Activated T-cell treated with anti-CD3 and anti-CD28 coated beads for 24 hours (primary cell): ENCODE measurements at regions not wholly inside any gene's neighbourhood (a gene's known extent, or its start where the extent isn't known, plus 50 kb on each side); places are given as distances from the start of the nearest gene placed in this dataset.

Source experiments
- DNase-seq: peaks from one replicate; pipeline ENCODE4 v3.0.0-alpha.2; 2020; ENCODE audit warnings: low read depth

DNA sequence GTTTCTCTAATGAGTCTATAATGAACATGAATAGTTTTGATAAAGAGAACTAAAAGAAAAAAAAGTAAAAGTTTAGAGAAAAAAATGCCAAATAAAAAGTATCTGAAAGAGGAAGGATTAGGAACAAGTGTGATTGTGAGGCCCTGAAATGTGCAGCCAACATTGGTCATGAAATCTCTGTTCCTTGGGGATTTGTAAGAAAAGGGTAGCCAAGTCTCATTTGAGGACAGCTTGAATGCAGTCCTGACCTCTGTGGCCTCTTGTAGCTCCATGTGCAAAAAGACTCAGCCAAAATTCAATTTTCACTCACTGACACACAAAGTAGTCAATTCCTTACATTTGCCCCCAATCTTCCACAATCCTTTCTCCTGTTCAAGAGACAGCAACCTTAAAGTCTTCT is 167.9 kb downstream of the KLF12 start:
- no peak for DNase-seq

DNA sequence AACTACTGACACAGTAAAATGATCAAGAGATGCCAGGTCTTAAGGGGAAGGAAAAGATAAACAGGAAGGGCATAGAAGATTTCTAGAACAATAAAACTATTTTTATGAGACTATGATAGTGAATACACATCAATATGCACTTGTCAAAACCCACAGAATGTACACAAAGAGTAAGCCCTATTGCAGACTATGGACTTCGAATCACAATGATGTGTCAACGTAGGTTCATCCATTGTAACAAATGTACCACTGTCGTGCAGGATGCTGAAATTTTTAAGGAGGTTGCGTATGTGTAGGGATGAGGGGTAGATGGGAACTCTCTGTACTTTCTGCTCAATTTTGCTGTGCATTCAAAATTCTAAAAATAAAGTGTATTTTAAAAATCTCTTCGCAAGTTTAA is 171.9 kb downstream of the KLF12 start:
- DNase-seq, result no peak

DNA sequence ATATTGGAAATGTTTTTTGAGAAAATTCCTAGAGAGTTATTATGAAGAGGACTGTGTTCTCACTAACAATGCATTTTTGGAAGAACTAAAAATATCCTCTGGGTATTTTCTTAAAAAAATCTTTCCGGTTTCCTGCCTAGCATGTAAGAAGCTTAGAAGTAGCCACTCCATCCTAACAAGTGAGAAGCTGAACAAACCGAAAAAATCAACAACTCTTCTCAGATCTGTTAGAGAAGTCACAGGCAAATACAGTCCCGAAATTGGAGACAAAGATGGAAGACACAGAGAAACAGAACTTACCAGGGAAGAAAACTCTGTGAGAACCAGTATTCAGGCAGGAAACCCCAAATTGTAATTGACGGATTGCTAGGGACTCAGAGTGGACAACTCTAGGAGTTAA is 173.0 kb downstream of the KLF12 start:
- no peak for DNase-seq

DNA sequence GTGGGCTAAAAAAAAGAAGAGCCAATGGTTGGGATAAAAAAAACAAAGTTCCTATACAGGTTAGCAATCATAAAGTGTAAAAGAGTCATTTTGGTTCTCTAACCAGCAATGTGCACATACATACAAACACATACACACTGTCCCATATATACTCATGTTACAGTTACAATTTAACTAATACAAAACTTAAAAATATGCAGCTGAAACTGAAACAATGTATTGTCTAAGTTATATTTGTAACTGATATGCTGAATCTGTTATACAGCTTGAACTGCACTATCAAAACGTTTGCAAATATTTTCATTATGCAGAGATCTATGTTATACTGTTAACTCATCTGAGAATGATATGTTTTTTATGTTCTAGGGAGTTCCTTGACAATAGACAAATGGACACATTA is 173.7 kb downstream of the KLF12 start:
- DNase-seq, result no peak

DNA sequence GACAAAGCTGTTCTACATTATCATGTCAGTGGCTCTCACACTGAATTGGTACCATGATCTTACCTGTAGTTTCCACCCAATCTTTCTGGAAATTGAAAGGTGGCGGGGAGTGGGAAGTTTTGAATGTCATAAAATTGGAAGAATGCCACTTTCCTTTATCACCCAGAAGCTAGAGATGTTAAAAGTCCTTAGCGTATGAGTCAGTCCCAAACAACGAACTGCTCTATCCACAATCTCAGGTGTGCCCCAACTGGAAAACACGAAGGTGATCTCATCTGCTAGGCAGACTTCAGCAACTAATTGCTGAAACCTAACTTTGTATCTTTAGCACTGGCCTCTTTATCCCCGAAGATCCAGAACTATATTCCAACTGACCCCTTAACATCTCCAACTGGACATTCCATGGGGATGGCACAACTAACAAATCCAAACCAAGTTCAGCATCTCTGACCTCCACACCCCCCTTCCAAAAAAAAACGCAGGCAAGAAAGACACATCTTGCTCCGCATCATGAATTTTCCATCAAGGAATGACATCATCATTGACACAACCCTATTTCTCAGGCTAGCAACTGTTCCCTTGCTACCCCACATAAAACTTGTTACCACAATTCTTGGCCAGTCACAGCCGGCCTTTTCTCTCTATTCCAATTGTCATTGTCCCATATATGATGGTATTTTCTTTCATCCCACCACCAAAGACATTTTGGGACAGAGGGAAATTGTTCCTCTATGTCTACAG is 175.4 kb downstream of the KLF12 start:
- DNase-seq, result no peak

DNA sequence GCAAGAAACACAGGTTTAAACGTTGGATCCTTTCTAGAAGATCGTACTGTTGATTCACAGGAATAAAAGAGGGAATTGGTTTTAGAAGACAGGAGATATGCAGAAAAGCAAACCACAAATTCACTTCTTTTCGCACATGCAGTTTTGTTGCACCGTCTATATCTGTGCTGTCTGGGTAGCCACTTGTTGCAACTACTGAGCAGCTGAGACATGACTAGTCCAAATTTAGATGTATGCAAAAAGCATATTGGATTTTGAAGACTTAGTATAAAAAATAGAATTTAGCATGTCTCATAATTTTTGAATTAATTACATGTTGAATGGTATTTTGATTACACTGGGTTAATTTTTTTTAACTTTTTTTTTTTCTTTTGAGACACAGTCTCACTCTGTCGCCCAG is 176.3 kb downstream of the KLF12 start:
- no peak for DNase-seq

DNA sequence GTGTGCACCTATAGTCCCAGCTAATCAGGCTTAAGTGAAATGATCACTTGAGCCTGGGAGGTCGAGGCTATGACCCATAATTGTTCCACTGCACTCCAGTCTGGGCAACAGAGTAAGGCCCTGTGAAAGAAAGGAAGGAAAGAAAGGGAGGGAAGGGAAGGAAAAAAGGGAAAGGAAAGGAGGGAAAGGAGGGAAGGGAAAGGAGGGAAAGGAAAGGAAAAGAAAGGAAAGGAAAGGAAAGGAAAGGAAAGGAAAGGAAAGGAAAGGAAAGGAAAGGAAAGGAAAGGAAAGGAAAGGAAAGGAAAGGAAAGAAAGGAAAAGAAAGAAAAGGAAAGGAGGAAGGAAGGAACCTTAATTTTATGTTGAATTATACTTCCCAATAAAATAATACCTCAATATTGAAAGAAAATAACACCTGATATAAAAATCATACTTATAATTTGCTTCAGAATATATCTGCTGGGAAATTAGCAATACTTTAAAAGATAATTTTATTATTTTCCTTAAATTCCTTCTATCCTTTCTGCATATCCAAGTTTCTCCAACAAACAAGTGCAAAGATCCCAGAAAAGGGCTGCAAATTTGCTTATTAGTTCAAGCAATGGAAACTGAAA is 177.3 kb downstream of the KLF12 start:
- no peak for DNase-seq

DNA sequence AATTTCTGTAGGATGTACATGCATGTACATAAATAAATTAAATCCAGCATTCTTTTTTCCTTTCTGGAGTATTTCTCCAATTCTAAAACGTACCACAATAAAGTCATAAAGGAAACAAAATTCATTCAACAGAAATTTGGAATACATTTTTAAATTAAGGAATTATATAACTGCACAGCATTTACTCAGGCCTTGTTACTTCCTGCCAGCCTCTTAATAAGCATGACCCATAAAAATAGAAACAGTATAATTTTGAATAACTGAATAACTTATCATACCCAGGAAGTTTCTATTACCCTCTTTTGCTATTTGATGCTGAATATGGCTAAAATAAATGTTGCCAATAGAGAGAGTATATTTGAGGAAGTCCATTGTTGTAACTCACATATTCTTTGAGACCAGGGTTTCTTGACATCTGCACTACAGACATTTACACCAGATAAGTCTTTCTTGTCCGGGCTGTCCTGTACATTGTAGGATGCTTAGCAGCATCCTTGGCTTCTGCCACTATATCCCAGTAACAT is 178.2 kb downstream of the KLF12 start:
- no peak for DNase-seq

DNA sequence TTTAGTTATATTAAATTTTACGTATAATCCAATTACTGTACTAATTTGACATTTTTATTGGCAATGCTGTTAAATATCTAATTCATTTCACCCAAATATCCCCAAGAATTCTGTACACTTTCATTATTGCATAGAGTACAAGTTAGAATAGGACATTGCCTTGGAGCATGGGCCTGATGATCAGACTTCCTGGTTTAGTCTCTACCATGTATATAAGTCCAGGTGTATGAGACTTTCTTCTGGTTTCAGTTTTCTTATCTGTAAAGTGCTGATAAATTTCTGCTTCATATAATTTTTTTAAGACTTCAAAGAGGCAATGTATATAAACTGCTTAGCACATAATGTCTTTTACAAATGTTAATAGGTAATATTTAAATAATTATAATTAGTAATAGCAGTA is 179.4 kb downstream of the KLF12 start:
- no peak for DNase-seq

DNA sequence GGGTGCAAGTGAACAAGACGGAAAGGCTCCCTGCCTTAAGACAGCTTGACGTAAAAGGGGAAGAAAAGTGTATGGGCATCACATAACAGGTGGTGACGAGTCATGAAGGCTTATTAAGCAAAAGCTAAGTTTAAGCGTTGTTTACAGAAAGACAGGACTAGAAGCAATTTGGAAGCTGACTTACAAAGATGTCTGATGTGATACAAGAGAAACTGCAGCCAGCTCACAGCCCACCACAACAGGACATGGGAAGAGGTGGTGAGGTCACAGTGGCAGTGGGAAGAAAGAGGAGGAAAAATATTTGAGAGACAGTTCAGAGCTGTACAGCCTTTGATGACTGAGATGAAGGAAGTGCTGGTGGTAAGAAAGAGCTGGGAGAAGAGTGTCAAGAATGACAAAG is 181.6 kb downstream of the KLF12 start:
- DNase-seq, result no peak

DNA sequence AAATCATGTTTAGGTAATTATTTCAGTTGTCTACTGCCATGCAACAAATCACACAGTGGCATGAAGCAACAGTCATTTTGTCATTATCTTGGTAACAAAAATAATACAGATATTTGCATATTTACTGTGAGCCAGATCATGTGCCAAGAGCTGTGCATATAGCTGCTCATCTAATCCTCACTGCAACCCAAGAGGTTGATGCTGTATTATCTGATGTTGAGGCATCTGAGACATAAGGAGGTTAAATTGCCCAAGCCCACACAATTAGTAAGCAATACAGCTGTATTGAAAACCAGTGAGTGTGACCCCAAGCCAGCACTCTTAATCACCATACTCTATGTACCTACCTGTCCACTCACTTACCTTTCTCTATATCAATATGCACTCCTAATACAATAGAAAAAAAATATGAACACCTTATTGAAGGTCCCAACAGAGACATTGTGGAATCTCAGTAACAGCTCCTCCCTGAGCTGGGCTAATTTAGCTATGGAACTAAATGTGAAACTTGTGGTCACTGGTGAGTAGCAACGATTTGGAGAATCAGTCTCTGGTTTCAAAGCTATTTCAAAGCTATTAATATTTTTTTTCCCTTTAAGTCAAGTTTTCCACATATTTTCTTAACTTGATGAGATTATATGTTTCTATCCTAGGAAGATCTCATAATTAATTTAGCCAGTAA is 185.2 kb downstream of the KLF12 start:
- DNase-seq, result no peak

DNA sequence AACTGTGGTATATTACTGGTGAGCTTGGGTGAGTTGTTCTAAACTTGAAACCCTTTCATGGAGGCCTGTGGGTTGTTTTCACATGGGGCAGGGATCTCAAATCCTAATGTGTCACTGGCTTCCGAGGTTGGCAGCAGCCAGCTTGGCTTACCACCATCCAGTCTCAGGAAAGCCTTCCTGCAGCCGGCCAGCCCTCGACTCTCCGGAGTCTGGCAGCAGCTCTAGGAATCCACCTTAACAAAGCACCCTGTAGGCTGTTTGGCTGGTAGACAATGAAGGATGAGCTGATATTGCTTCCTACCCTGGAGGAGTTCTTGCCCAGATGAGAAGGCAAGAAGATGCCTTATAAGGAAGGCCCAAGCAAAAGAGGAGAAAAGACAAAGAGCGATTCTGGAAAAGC is 188.3 kb downstream of the KLF12 start:
- no peak for DNase-seq

DNA sequence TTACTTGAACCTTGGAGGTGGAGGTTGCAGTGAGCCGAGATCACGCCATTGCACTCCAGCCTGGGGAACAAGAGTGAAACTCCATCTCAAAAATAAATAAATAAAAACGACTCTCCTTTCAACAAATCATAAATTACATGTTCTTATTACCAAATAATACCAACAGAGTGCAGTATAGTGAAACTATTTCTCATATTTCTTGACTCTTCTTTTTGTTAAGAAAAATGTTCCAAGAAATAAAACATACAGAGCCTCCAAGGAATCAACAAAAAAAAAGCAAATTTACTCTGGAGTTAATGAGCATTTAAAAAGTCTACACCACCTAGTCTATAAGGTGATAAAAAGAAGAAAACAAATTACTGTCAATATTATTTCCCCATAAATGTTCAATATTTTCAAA is 188.8 kb downstream of the KLF12 start:
- DNase-seq, result no peak

DNA sequence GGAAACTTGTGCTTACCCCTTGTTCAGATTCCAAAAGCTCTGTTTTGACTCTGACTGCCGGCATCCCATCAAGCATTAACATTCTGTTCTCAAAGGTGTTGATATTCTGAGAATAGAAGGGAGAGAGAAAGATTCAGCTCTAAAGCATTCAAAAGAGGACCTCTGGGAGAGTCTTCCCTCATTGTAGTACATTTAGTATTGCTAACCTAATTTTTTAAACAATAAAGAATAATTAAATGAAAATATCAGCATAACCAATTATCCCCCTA is 190.3 kb downstream of the KLF12 start:
- DNase-seq, result no peak

DNA sequence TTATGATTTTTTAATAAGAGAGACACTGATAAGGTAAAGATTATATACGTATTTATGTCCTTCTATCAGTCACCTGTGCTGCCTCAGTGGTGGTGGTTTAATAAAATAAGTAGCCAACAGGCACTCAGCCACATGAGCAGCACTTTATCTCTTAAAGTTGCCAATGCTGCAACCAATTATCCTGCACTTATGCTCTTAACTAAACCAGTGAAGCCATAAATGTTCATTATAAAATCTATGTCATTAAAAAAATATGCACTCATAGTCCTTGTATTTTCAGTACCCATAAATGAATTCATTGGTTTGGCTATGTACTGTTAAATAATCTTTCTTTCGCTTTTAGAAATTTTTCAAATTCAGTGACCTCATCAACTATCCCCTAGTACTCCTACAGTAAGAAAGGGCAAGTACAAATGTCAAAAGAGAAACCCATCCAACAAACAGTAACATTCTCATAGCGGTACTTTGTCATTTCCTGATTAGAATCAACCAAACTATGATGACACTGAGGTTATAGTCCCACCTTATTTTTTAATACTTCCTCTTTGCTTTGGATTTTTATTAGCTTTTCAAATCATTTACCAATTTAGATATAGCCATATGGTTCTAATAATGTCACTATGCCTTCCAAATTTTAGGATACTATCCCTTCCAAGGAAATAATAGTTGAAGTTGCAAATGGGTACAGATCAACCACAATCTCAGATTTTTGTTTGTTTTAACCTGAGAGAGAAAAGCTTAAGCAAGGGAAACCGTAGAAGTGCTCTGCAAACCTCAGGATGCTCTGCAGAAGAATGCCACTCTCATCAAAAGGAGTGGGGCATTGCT is 190.9 kb downstream of the KLF12 start:
- DNase-seq, result no peak

DNA sequence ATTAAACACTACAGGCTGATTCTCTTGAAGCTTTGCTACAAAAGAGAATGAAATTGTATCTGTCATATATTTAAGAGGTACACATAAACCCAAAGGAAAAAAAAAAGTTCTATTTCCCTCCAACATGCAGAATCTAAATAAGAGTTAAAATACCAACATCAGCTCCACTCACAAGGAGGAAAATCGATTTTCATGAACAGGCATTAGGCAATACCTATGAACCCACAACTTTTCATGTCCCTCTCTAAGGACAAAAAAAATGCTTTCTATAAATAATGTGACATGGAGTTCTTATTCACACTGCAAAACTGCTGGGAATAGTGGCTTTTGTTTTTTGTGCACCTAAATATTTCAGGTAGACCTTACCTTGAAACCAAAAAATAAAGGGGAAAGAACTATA is 192.5 kb downstream of the KLF12 start:
- no peak for DNase-seq

DNA sequence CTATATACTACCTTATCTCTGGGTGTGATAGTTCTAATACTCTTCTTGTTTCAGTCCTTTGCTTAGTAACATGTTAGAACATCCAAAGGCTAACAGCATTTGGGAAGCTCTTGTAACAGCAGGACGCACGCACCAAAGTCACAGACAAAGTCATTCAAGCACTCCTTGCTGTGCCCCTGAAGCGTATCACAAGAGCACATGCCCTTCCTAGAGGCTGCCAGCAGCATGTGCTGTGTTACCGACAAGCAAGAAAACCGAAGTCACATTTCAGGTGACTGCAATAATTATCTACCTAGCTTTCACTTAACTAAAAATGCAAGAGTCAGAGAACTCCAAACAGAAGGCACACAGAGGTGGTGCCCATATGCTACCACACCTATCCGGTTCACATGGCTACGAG is 194.1 kb downstream of the KLF12 start:
- DNase-seq, result no peak

DNA sequence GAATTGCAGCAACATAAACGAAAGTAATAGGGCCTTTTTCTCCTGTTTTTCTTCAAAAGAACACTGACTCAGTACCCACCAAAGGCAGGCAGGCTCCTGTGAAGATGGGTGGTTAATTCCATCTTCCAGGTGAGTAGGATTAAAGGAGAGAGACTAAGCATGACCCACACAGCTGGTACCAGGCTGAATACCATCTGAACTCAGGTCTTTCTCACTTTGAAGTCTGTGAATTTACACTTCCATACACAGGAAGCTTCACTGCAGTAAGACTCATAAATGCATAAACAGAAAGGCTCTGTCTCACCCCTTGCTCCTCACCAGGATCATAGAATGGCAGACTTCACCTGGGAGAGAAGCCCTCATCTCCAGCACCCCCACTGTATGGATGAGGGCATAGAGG is 194.6 kb downstream of the KLF12 start:
- DNase-seq, result no peak

DNA sequence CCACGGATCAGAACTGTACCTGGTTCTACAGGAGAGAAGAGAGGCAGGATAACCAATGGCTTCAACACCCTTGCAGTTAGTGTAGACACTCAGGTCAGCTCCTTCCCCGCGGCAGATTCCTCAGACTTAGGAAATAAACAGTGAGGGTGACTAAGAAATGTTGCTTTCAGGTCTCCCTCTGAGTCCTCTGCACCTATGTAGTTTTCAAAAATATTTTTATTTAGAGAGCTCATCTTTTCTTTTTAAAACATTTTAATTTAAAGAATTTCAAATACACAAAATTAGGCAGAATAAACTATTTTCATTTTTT is 195.2 kb downstream of the KLF12 start:
- DNase-seq, result no peak

DNA sequence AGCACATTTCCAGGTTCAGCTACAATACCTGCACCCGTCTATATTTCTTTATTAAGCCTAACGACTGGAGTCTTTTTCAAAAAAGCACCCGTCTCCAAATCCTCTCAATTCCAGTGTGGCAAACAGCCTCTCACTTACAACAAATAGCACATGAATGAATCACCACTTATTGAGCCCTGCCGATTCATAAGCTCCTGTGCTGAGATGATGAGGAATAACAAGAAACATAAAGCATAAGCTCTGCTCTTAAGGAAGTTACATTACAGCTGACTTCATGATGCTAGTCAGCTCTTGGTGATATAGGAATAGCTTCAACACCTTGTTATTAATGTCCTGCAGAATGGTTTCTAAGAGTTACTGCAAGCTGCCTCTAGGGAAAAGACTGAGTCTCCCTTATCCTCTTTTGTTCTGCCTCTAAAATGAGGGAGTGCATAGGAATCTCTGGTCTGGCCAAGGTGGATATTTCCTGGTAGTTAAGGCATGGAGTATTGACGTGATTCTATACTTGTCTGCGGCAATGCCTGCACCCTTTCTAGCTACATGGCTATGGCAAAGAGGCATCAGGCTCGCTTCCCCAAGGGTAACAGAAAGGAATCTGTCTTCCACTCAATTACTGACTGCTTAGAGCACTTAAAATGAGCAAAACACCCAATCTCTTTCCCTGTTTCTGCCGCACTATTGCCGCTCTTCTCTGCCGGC is 195.7 kb downstream of the KLF12 start:
- DNase-seq, result no peak

DNA sequence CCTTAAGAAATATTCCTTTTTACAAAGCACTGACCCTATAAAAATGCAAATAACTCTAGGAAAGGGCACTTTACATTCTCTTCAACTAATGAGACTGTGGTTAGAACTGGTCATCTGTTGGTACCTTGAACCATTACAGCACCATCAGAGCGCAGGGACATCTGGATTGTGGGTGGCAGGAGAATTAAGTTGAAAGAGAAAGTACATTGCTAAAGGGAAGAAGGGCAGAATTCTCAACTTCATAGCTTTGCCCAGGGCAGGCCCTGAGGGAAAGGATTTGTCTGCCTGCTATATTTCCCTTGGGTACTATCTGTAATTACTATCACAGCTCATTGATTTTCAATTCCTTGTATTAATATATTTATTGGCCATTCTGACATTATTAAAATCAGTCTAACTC is 196.8 kb downstream of the KLF12 start:
- DNase-seq, result no peak

DNA sequence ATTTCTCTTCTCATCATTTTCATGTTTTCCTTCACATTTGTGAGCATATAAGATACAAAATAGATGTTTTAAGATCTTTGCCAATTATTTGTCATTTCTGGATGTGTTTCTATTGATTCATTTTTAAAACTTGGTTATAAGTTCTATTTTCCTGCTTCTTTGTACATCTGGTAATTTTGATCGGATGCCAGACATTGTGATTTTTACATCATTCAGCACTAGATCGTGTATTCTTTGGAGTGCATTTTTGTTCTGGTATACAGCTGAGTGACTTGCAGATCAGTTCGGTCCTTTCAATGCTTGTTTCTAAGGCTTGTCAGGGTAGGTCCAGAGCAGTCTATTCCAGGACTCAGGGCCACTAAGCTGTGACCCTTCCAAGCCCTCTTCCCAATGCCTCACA is 198.2 kb downstream of the KLF12 start:
- no peak for DNase-seq
